Esophagus squamous epithelium (tissue), 5 donors: ENCODE measurements at regions not wholly inside any gene's neighbourhood (a gene's known extent, or its start where the extent isn't known, plus 50 kb on each side); places are given as distances from the start of the nearest gene placed in this dataset.
A peak's percentile ranks its signal among the peaks of the same experiment; 100 is the strongest.

Source experiments
- DNase-seq: peaks from one replicate; lab custom pipeline; 2025; lab: John Stamatoyannopoulos, UW
- H3K27ac ChIP-seq, 4 donors: fragments of 200-600 bp; sonication (generic); one replicate each; pipeline ENCODE4 v1.5.1; 2016 to 2019; ENCODE audit warnings: mild to moderate bottlenecking in 1 of 4
- H3K27me3 ChIP-seq, 4 donors: fragments of 200-600 bp; sonication (generic); 1 replicate in 3 of 4; 2 replicates in 1 of 4; pipeline versions ENCODE4 v1.5.1 to v1.6.0; 2017 to 2021; ENCODE audit warnings: antibody characterized with exemption in 1 of 4
- H3K36me3 ChIP-seq, 3 donors: fragments of 200-600 bp; sonication (generic); one replicate each; pipeline ENCODE4 v1.5.1; 2016 to 2019
- H3K4me1 ChIP-seq, 3 donors: fragments of 200-600 bp; sonication (generic); one replicate each; pipeline ENCODE4 v1.5.1; 2017 to 2019
- H3K4me3 ChIP-seq, 4 donors: fragments of 200-600 bp; sonication (generic); 1 replicate in 3 of 4; 2 replicates in 1 of 4; pipeline ENCODE4 v1.5.1; 2016 to 2019; ENCODE audit warnings: mild to moderate bottlenecking in 2 of 4, moderate library complexity in 1 of 4
- H3K9me3 ChIP-seq, 3 donors: fragments of 200-600 bp; sonication (generic); one replicate each; pipeline ENCODE4 v1.5.1; 2016 to 2019
- CTCF ChIP-seq, 6 experiments: fragments of 450-650 bp in 4 of 6; fragments of 200-600 bp in 2 of 6; sonication (generic) in 2 of 6; IDR thresholded peaks; one replicate each; pipeline ENCODE4 v1.5.1; 2016 to 2019; ENCODE audit warnings: antibody characterized with exemption in 6 of 6, mild to moderate bottlenecking in 4 of 6, moderate library complexity in 4 of 6
- POLR2A ChIP-seq, 4 donors: fragments of 450-650 bp; IDR thresholded peaks; one replicate each; pipeline ENCODE4 v1.6.1; 2017; ENCODE audit warnings: antibody characterized with exemption in 4 of 4, mild to moderate bottlenecking in 4 of 4, moderate library complexity in 3 of 4
- WGBS, 2 donors: methylation state at CpG; one replicate each; pipeline ENCODE4 v1.1.5; 2018; 5-methylcytosine and 5-hydroxymethylcytosine counted together
- intact Hi-C: fragments of 100-400 bp; cut with DNase I; formaldehyde crosslinking; loops from one replicate; pipeline ENCODE4 v1.15.0; 2022
- donor health status: DM: yes; HTN: yes; CAD: no.

- no peaks in the 10 kb centered on the region for H3K36me3 ChIP-seq
- H3K4me1 ChIP-seq = peaks cover 0 to 13% (median 0%) of the 10 kb centered on the region in 3 donors
- peak overlapping the region in 1 of 4 donors; percentile 25 for H3K27ac ChIP-seq
- no peak for TF ChIP-seq POLR2A (IDR thresholded peaks at IDR 0.05)
- no peak for TF ChIP-seq CTCF (IDR thresholded peaks at IDR 0.05)
- H3K9me3 ChIP-seq = no peaks in the 10 kb centered on the region
- H3K4me3 ChIP-seq = no peak overlapping the region
- no peaks in the 10 kb centered on the region for H3K27me3 ChIP-seq
- DNase-seq = no peak
- intact Hi-C loops = no loop called here
- 17 to 41% methylated on average over 2 of the region's 2 CpGs for WGBS, 2 donors
Measured at GRCh38 chrX:13223868-13224567, 95.8 kb downstream of the ATXN3L start.

- Histone ChIP-seq H3K36me3 (no peaks in the 10 kb centered on the region), H3K4me1 (peaks cover 0 to 13% (median 0%) of the 10 kb centered on the region in 3 donors), H3K27ac (no peak overlapping the region), H3K9me3 (no peaks in the 10 kb centered on the region), H3K27me3 (no peaks in the 10 kb centered on the region), H3K4me3 (no peak overlapping the region)
- WGBS, 2 donors = 28 to 36% methylated on average over 2 to 4 of the region's 4 CpGs
- no peak for TF ChIP-seq POLR2A (IDR thresholded peaks at IDR 0.05)
- no peak for TF ChIP-seq CTCF (IDR thresholded peaks at IDR 0.05)
- no peak for DNase-seq
- intact Hi-C loops = no loop called here
Measured at GRCh38 chrX:13220916-13221315, 98.9 kb downstream of the ATXN3L start.

GRCh38 chrX:13219991-13220764 is 99.7 kb downstream of the ATXN3L start:
- H3K27me3 ChIP-seq = no peaks in the 10 kb centered on the region
- 37 to 64% methylated on average over 2 of the region's 2 CpGs for WGBS, 2 donors
- no peak overlapping the region for H3K4me3 ChIP-seq
- intact Hi-C loops = no loop called here
- no peaks in the 10 kb centered on the region for H3K36me3 ChIP-seq
- H3K4me1 ChIP-seq = peaks cover 0 to 13% (median 0%) of the 10 kb centered on the region in 3 donors
- no peak for DNase-seq
- no peak for TF ChIP-seq CTCF (IDR thresholded peaks at IDR 0.05)
- TF ChIP-seq POLR2A (IDR thresholded peaks at IDR 0.05) = no peak
- no peak overlapping the region for H3K27ac ChIP-seq
- H3K9me3 ChIP-seq = no peaks in the 10 kb centered on the region

GRCh38 chrX:13218758-13219157 is 101.1 kb downstream of the ATXN3L start:
- Histone ChIP-seq H3K27me3 (no peaks in the 10 kb centered on the region), H3K36me3 (no peaks in the 10 kb centered on the region), H3K9me3 (no peaks in the 10 kb centered on the region), H3K27ac (no peak overlapping the region), H3K4me1 (peaks cover 0 to 7% (median 0%) of the 10 kb centered on the region in 3 donors), H3K4me3 (no peak overlapping the region)
- no peak for TF ChIP-seq POLR2A (IDR thresholded peaks at IDR 0.05)
- no peak for TF ChIP-seq CTCF (IDR thresholded peaks at IDR 0.05)
- DNase-seq = no peak
- WGBS, 2 donors = 89 to 94% methylated on average over 2 to 3 of the region's 3 CpGs
- intact Hi-C loops = no loop called here

- H3K36me3 ChIP-seq = no peaks in the 10 kb centered on the region
- H3K9me3 ChIP-seq = no peaks in the 10 kb centered on the region
- H3K27me3 ChIP-seq = no peaks in the 10 kb centered on the region
- TF ChIP-seq CTCF (IDR thresholded peaks at IDR 0.05) (no peak), POLR2A (IDR thresholded peaks at IDR 0.05) (no peak)
- H3K4me1 ChIP-seq = peaks cover 0 to 10% (median 0%) of the 10 kb centered on the region in 3 donors
- WGBS, 2 donors = 63 to 75% methylated on average over 4 of the region's 4 CpGs
- intact Hi-C loops = no loop called here
- DNase-seq = no peak
- no peak overlapping the region for H3K4me3 ChIP-seq
- no peak overlapping the region for H3K27ac ChIP-seq
Measured at GRCh38 chrX:13216139-13216538, 103.7 kb downstream of the ATXN3L start.
